A673 (cell line): ENCODE measurements at regions not wholly inside any gene's neighbourhood (a gene's known extent, or its start where the extent isn't known, plus 50 kb on each side); places are given as distances from the start of the nearest gene placed in this dataset.

Source experiments
- BruUV-seq: library from RNA; stranded (reverse); fragments of 400-500 nt; replicated peaks from 2 replicates; lab custom pipeline; 2021; lab: Mats Ljungman, UMichigan
- CTCF ChIA-PET: fragments of 300-600 bp; sonication (Branson Sonifier 250); formaldehyde crosslinking; loops from one replicate; lab custom pipeline; 2022; ENCODE audit warnings: antibody characterized with exemption; lab: Charles Lee
- POLR2A ChIA-PET: fragments of 300-600 bp; sonication (Branson Sonifier 250); formaldehyde crosslinking; loops from one replicate; lab custom pipeline; 2022; ENCODE audit warnings: antibody characterized with exemption; ENCODE audit not compliant: low non-redundant PET; lab: Charles Lee
- DNase-seq: peaks from one replicate; pipeline ENCODE4 v3.0.0-alpha.2; 2015; ENCODE audit warnings: low spot score
- H3K27ac ChIP-seq: fragments of 200-600 bp; sonication (generic); 2 replicates; pipeline ENCODE4 v1.5.1; 2016; ENCODE audit warnings: mixed run types, low read depth, mild to moderate bottlenecking, mixed read lengths, antibody characterized with exemption, low read length; ENCODE audit not compliant: poor library complexity, severe bottlenecking
- H3K27me3 ChIP-seq: fragments of 200-600 bp; sonication (generic); replicated peaks from 2 replicates; pipeline ENCODE4 v1.6.1; 2017; ENCODE audit warnings: mixed run types, low read depth, mild to moderate bottlenecking, mixed read lengths, antibody characterized with exemption, low read length; ENCODE audit not compliant: insufficient read depth, poor library complexity
- H3K36me3 ChIP-seq: fragments of 200-600 bp; sonication (generic); 2 replicates; pipeline ENCODE4 v1.6.1; 2016; ENCODE audit warnings: mixed run types, mild to moderate bottlenecking, mixed read lengths, antibody characterized with exemption, low read length; ENCODE audit not compliant: insufficient read depth, poor library complexity, severe bottlenecking
- H3K4me1 ChIP-seq: fragments of 200-600 bp; sonication (generic); 2 replicates; pipeline ENCODE4 v1.6.1; 2017; ENCODE audit warnings: mixed run types, mild to moderate bottlenecking, mixed read lengths, antibody characterized with exemption, low read length; ENCODE audit not compliant: insufficient read depth, poor library complexity, severe bottlenecking
- H3K4me3 ChIP-seq: fragments of 200-600 bp; sonication (generic); 2 replicates; pipeline ENCODE4 v1.5.1; 2016; ENCODE audit warnings: low read depth, mixed run types, mild to moderate bottlenecking, mixed read lengths, low read length; ENCODE audit not compliant: poor library complexity, severe bottlenecking
- H3K9me3 ChIP-seq: fragments of 200-600 bp; sonication (generic); 2 replicates; pipeline ENCODE4 v1.6.1; 2016; ENCODE audit warnings: mixed run types, low read depth, mild to moderate bottlenecking, mixed read lengths, antibody characterized with exemption, low read length; ENCODE audit not compliant: poor library complexity, severe bottlenecking
- CTCF ChIP-seq: fragments of 300-800, 200-600 bp; sonication (generic); conservative IDR thresholded peaks from 2 replicates; pipeline ENCODE4 v1.5.1; 2017; ENCODE audit warnings: low read depth, mild to moderate bottlenecking, antibody characterized with exemption, low read length, moderate library complexity, mixed read lengths
- EZH2 ChIP-seq: fragments of 200-600 bp; sonication (generic); IDR thresholded peaks from 2 replicates; pipeline ENCODE4 v1.6.1; 2017; ENCODE audit warnings: borderline replicate concordance, low read depth, mild to moderate bottlenecking, mixed read lengths, antibody characterized with exemption, low read length; ENCODE audit not compliant: poor library complexity, severe bottlenecking
- intact Hi-C: fragments of 100-400 bp; cut with micrococcal nuclease; formaldehyde crosslinking; loops from one replicate; pipeline ENCODE4 v1.10.0; 2022; ENCODE audit not compliant: unreplicated experiment

GRCh38 chr6:14434916-14435690, 317.5 kb downstream of the CD83 start:
- TF ChIP-seq EZH2 = no peak
- TF ChIP-seq CTCF = no peak
- Histone ChIP-seq H3K36me3 (no peaks in the 10 kb centered on the region), H3K4me3 (no peak overlapping the region), H3K4me1 (peaks cover 3% of the 10 kb centered on the region), H3K9me3 (no peaks in the 10 kb centered on the region), H3K27ac (no peak overlapping the region), H3K27me3 (no peaks in the 10 kb centered on the region)
- no peak for DNase-seq
- intact Hi-C loops = no loop called here
- ChIA-PET CTCF (no interaction called here), POLR2A (no interaction called here)
- BruUV-seq = no TSS peak

- intact Hi-C loops = no loop called here
- DNase-seq = no peak
- H3K27me3 ChIP-seq = no peaks in the 10 kb centered on the region
- H3K27ac ChIP-seq = no peak overlapping the region
- TF ChIP-seq CTCF = no peak
- TF ChIP-seq EZH2 = no peak
- BruUV-seq = no TSS peak
- no peak overlapping the region for H3K4me3 ChIP-seq
- CTCF ChIA-PET = no interaction called here
- no peaks in the 10 kb centered on the region for H3K9me3 ChIP-seq
- no peaks in the 10 kb centered on the region for H3K36me3 ChIP-seq
- peaks cover 18% of the 10 kb centered on the region for H3K4me1 ChIP-seq
- POLR2A ChIA-PET = no interaction called here
Observed at GRCh38 chr6:14436592-14437132, 319.1 kb downstream of the CD83 start.

GRCh38 chr6:14439419-14439818, 321.8 kb downstream of the CD83 start:
- TF ChIP-seq EZH2 = no peak
- no peak for TF ChIP-seq CTCF
- no peaks in the 10 kb centered on the region for H3K9me3 ChIP-seq
- intact Hi-C loops = no loop called here
- H3K27me3 ChIP-seq = no peaks in the 10 kb centered on the region
- ChIA-PET POLR2A (no interaction called here), CTCF (no interaction called here)
- no peak for DNase-seq
- BruUV-seq = no TSS peak
- H3K27ac ChIP-seq = no peak overlapping the region
- H3K4me1 ChIP-seq = peaks cover 22% of the 10 kb centered on the region
- no peak overlapping the region for H3K4me3 ChIP-seq
- H3K36me3 ChIP-seq = no peaks in the 10 kb centered on the region
